ENCODE measurements at regions not wholly inside any gene's neighbourhood (a gene's known extent, or its start where the extent isn't known, plus 50 kb on each side); places are given as distances from the start of the nearest gene placed in this dataset.

- TF ChIP-seq YY1 (IDR thresholded peaks at IDR 0.05; ENCODE audit: low read depth) (no peak), TAF1 (IDR thresholded peaks at IDR 0.05; ENCODE audit: low read depth) (no peak), CEBPB (IDR thresholded peaks at IDR 0.05) (no peak), MAX (IDR thresholded peaks at IDR 0.05) (no peak), USF1 (IDR thresholded peaks at IDR 0.05) (no peak), NFIC (IDR thresholded peaks at IDR 0.05) (no peak), EP300 (IDR thresholded peaks at IDR 0.05; ENCODE audit: borderline replicate concordance) (no peak), TEAD4 (IDR thresholded peaks at IDR 0.05) (no peak), REST (IDR thresholded peaks at IDR 0.05; ENCODE audit: low read depth) (no peak), EGR1 (IDR thresholded peaks at IDR 0.05) (no peak), ZBTB7A (IDR thresholded peaks at IDR 0.05; ENCODE audit: low read depth) (no peak)
Observed at GRCh38 chr18:70663141-70663540, 374.3 kb downstream of the SOCS6 start.

All from Ishikawa (cell line).